ENCODE measurements at regions not wholly inside any gene's neighbourhood (a gene's known extent, or its start where the extent isn't known, plus 50 kb on each side); places are given as distances from the start of the nearest gene placed in this dataset.

GRCh38 chr2:103520547-103520946, 758.7 kb downstream of the TMEM182 start:
- TF ChIP-seq, protein P1, sequence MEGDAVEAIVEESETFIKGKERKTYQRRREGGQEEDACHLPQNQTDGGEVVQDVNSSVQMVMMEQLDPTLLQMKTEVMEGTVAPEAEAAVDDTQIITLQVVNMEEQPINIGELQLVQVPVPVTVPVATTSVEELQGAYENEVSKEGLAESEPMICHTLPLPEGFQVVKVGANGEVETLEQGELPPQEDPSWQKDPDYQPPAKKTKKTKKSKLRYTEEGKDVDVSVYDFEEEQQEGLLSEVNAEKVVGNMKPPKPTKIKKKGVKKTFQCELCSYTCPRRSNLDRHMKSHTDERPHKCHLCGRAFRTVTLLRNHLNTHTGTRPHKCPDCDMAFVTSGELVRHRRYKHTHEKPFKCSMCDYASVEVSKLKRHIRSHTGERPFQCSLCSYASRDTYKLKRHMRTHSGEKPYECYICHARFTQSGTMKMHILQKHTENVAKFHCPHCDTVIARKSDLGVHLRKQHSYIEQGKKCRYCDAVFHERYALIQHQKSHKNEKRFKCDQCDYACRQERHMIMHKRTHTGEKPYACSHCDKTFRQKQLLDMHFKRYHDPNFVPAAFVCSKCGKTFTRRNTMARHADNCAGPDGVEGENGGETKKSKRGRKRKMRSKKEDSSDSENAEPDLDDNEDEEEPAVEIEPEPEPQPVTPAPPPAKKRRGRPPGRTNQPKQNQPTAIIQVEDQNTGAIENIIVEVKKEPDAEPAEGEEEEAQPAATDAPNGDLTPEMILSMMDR (optimal IDR thresholded peaks at IDR 0.05 in 1 of 3, IDR thresholded peaks at IDR 0.05 in 1 of 3, conservative IDR thresholded peaks at IDR 0.05 in 1 of 3; ENCODE audit: extremely low read depth in 1 of 3, insufficient read depth in 2 of 3, low read length in 3 of 3): no peak
- TF ChIP-seq EZH2 (IDR thresholded peaks at IDR 0.05; ENCODE audit: low read length): no peak

GRCh38 chr2:103525756-103526155, 763.9 kb downstream of the TMEM182 start:
- Histone ChIP-seq H3K9me1 (ENCODE audit: control insufficient read depth, extremely low read depth, insufficient read depth, low read length) (no peaks in the 10 kb centered on the region), H3K36me3 (ENCODE audit: control insufficient read depth in 2 of 2, extremely low read depth in 1 of 2, insufficient read depth in 2 of 2, low read length in 2 of 2) (no peaks in the 10 kb centered on the region), H3K79me2 (ENCODE audit: control insufficient read depth, insufficient read depth, low read length) (no peaks in the 10 kb centered on the region), H4K20me1 (ENCODE audit: control insufficient read depth, extremely low read depth, insufficient read depth, low read length) (no peaks in the 10 kb centered on the region), H3K4me3 (ENCODE audit: control insufficient read depth in 2 of 3, extremely low read depth in 1 of 3, insufficient read depth in 2 of 3, low read depth in 1 of 3, low read length in 3 of 3) (no peak overlapping the region), H3K4me1 (ENCODE audit: control insufficient read depth, extremely low read depth, insufficient read depth, low read length) (no peaks in the 10 kb centered on the region), H3K27ac (ENCODE audit: control insufficient read depth, insufficient read depth, low read length) (no peak overlapping the region), H3K9me3 (ENCODE audit: control insufficient read depth, low read depth, low read length) (peaks cover 2% of the 10 kb centered on the region), H3K9ac (ENCODE audit: control insufficient read depth, extremely low read depth, insufficient read depth, low read length) (no peak overlapping the region), H3K4me2 (ENCODE audit: control insufficient read depth, extremely low read depth, insufficient read depth, low read depth, low read length) (no peak overlapping the region), H2AFZ (ENCODE audit: control insufficient read depth, low read length) (no peak overlapping the region), H3K27me3 (ENCODE audit: control insufficient read depth, extremely low read depth, insufficient read depth, low read length) (no peaks in the 10 kb centered on the region)
- dilution Hi-C loops (cut with MboI; ENCODE audit: extremely low pct_ligation_motif_present, low sequenced_read_pairs): no loop called here
- FAIRE-seq (no peak), DNase-seq (ENCODE audit: low read depth, low spot score) (no peak)
- no peak for TF ChIP-seq EZH2 (IDR thresholded peaks at IDR 0.05; ENCODE audit: low read length)
- TF ChIP-seq, protein P1 (optimal IDR thresholded peaks at IDR 0.05 in 1 of 3, IDR thresholded peaks at IDR 0.05 in 1 of 3, conservative IDR thresholded peaks at IDR 0.05 in 1 of 3; ENCODE audit: extremely low read depth in 1 of 3, insufficient read depth in 2 of 3, low read length in 3 of 3): no peak

More at GRCh38 chr2:103520547-103520946, 758.7 kb downstream of the TMEM182 start:
- no peak overlapping the region for H3K27ac ChIP-seq (ENCODE audit: control insufficient read depth, insufficient read depth, low read length)
- DNase-seq (ENCODE audit: low read depth, low spot score) (no peak), FAIRE-seq (no peak)
- H3K4me1 ChIP-seq (ENCODE audit: control insufficient read depth, extremely low read depth, insufficient read depth, low read length): no peaks in the 10 kb centered on the region
- H3K79me2 ChIP-seq (ENCODE audit: control insufficient read depth, insufficient read depth, low read length): no peaks in the 10 kb centered on the region
- H2AFZ ChIP-seq (ENCODE audit: control insufficient read depth, low read length): no peak overlapping the region
- H3K4me3 ChIP-seq (ENCODE audit: control insufficient read depth in 2 of 3, extremely low read depth in 1 of 3, insufficient read depth in 2 of 3, low read depth in 1 of 3, low read length in 3 of 3): no peak overlapping the region
- dilution Hi-C loops (cut with MboI; ENCODE audit: extremely low pct_ligation_motif_present, low sequenced_read_pairs): no loop called here
- no peak overlapping the region for H3K9ac ChIP-seq (ENCODE audit: control insufficient read depth, extremely low read depth, insufficient read depth, low read length)
- H3K9me3 ChIP-seq (ENCODE audit: control insufficient read depth, low read depth, low read length): no peaks in the 10 kb centered on the region
- no peaks in the 10 kb centered on the region for H3K36me3 ChIP-seq (ENCODE audit: control insufficient read depth in 2 of 2, extremely low read depth in 1 of 2, insufficient read depth in 2 of 2, low read length in 2 of 2)
- no peaks in the 10 kb centered on the region for H4K20me1 ChIP-seq (ENCODE audit: control insufficient read depth, extremely low read depth, insufficient read depth, low read length)
- H3K27me3 ChIP-seq (ENCODE audit: control insufficient read depth, extremely low read depth, insufficient read depth, low read length): no peaks in the 10 kb centered on the region
- H3K4me2 ChIP-seq (ENCODE audit: control insufficient read depth, extremely low read depth, insufficient read depth, low read depth, low read length): no peak overlapping the region
- no peaks in the 10 kb centered on the region for H3K9me1 ChIP-seq (ENCODE audit: control insufficient read depth, extremely low read depth, insufficient read depth, low read length)
